ENCODE measurements at regions not wholly inside any gene's neighbourhood (a gene's known extent, or its start where the extent isn't known, plus 50 kb on each side); places are given as distances from the start of the nearest gene placed in this dataset.

DNA sequence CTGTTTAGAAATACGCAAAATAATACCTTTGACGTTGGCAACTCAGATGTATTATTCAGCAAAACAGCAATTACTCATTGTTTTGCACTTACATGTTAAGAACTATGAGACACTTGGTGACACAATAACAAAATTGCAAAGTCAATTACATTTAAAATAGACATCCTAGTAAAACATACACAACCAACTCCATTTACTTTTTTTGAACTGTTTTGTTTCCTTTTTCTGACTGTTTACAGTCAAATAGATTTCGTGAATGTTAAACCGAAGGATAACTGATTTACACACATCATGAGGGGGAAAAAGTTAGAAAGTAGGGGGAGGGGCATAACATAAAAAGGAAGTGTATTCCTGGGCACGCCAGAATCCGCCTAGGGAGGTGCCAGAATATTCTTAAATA, 220.1 kb downstream of the MEF2C start:
- TF ChIP-seq, protein P1, sequence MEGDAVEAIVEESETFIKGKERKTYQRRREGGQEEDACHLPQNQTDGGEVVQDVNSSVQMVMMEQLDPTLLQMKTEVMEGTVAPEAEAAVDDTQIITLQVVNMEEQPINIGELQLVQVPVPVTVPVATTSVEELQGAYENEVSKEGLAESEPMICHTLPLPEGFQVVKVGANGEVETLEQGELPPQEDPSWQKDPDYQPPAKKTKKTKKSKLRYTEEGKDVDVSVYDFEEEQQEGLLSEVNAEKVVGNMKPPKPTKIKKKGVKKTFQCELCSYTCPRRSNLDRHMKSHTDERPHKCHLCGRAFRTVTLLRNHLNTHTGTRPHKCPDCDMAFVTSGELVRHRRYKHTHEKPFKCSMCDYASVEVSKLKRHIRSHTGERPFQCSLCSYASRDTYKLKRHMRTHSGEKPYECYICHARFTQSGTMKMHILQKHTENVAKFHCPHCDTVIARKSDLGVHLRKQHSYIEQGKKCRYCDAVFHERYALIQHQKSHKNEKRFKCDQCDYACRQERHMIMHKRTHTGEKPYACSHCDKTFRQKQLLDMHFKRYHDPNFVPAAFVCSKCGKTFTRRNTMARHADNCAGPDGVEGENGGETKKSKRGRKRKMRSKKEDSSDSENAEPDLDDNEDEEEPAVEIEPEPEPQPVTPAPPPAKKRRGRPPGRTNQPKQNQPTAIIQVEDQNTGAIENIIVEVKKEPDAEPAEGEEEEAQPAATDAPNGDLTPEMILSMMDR (IDR thresholded peaks at IDR 0.05), result no peak
- TF ChIP-seq POLR2A (IDR thresholded peaks at IDR 0.05), result no peak

Data from thyroid gland (tissue), 4 donors.